Activated naive CD8-positive, alpha-beta T cell treated with anti-CD3 and anti-CD28 coated beads, Interleukin-2, amount 10 ng/mL, durations not matched to agents 7 days and 5 days (primary cell): ENCODE measurements at regions not wholly inside any gene's neighbourhood (a gene's known extent, or its start where the extent isn't known, plus 50 kb on each side); places are given as distances from the start of the nearest gene placed in this dataset.
"Not testable (repeated sequence)": the region's sequence is repeated elsewhere in the genome, so short reads cannot be mapped to it uniquely, and the experiment has no call there.

Experiments used
- ATAC-seq: fragments of 150-1000 bp; cut with Tn5 transposase; one replicate; pipeline ENCODE4 v1.10.0; 2021; ENCODE audit warnings: low read depth, moderate library complexity
- POLR2A ChIA-PET: fragments of 350-600 bp; sonication (Branson Sonifier 250); formaldehyde crosslinking; loops from one replicate; lab custom pipeline; 2021; ENCODE audit warnings: antibody characterized with exemption; lab: Charles Lee
- DNase-seq: peaks from one replicate; pipeline ENCODE4 v3.0.0; 2021
- H3K27ac Mint-ChIP-seq: one replicate; pipeline ENCODE4 v1.8.0; 2022; ENCODE audit warnings: mild to moderate bottlenecking, mixed read lengths
- H3K27me3 Mint-ChIP-seq: one replicate; pipeline ENCODE4 v1.8.0; 2022; ENCODE audit warnings: mild to moderate bottlenecking, moderate library complexity, mixed read lengths
- H3K36me3 Mint-ChIP-seq: one replicate; pipeline ENCODE4 v1.8.0; 2021; ENCODE audit warnings: mild to moderate bottlenecking, mixed read lengths
- H3K4me1 Mint-ChIP-seq: one replicate; pipeline ENCODE4 v1.8.0; 2021; ENCODE audit warnings: mixed read lengths
- H3K4me3 Mint-ChIP-seq: one replicate; pipeline ENCODE4 v1.8.0; 2022; ENCODE audit warnings: mild to moderate bottlenecking, moderate library complexity, mixed read lengths
- H3K9me3 Mint-ChIP-seq: one replicate; pipeline ENCODE4 v1.8.0; 2021; ENCODE audit warnings: mixed read lengths

GRCh38 chr13:39823063-39823713, 167.7 kb downstream of the COG6 start:
- H3K9me3 Mint-ChIP-seq: peaks cover 6% of the 10 kb centered on the region
- H3K27me3 Mint-ChIP-seq: no peaks in the 10 kb centered on the region
- H3K27ac Mint-ChIP-seq: peak overlapping the region; percentile 19
- DNase-seq (no peak), ATAC-seq (peak; percentile 71)
- peak overlapping the region; percentile 53 for H3K4me3 Mint-ChIP-seq
- peaks cover 7% of the 10 kb centered on the region for H3K36me3 Mint-ChIP-seq
- peaks cover 20% of the 10 kb centered on the region for H3K4me1 Mint-ChIP-seq
- POLR2A ChIA-PET: no interaction called here

GRCh38 chr13:39825886-39826285, 170.4 kb downstream of the COG6 start:
- H3K36me3 Mint-ChIP-seq: peaks cover 7% of the 10 kb centered on the region
- no peak overlapping the region for H3K4me3 Mint-ChIP-seq
- no peak for DNase-seq
- H3K4me1 Mint-ChIP-seq: peaks cover 20% of the 10 kb centered on the region
- H3K9me3 Mint-ChIP-seq: peaks cover 10% of the 10 kb centered on the region
- POLR2A ChIA-PET: no interaction called here
- no peak for ATAC-seq
- peaks cover 4% of the 10 kb centered on the region for H3K27me3 Mint-ChIP-seq
- no peak overlapping the region for H3K27ac Mint-ChIP-seq

GRCh38 chr13:39835253-39835652, 179.8 kb downstream of the COG6 start:
- H3K27me3 Mint-ChIP-seq: peaks cover 4% of the 10 kb centered on the region
- peaks cover 6% of the 10 kb centered on the region for H3K9me3 Mint-ChIP-seq
- peaks cover 5% of the 10 kb centered on the region for H3K36me3 Mint-ChIP-seq
- DNase-seq: no peak
- POLR2A ChIA-PET: no interaction called here
- no peak overlapping the region for H3K27ac Mint-ChIP-seq
- no peak overlapping the region for H3K4me3 Mint-ChIP-seq
- ATAC-seq: no peak
- H3K4me1 Mint-ChIP-seq: no peaks in the 10 kb centered on the region

- peaks cover 6% of the 10 kb centered on the region for H3K9me3 Mint-ChIP-seq
Observed at GRCh38 chr13:39836038-39836437, 180.6 kb downstream of the COG6 start.

GRCh38 chr13:39837866-39838265, 182.4 kb downstream of the COG6 start:
- H3K4me3 Mint-ChIP-seq, DNase-seq, ATAC-seq, POLR2A ChIA-PET, H3K27me3 Mint-ChIP-seq, H3K27ac Mint-ChIP-seq, H3K36me3 Mint-ChIP-seq, H3K4me1 Mint-ChIP-seq, H3K9me3 Mint-ChIP-seq: not testable (repeated sequence)

More at GRCh38 chr13:39836038-39836437, 180.6 kb downstream of the COG6 start:
- DNase-seq (no peak), ATAC-seq (no peak)
- no peaks in the 10 kb centered on the region for H3K4me1 Mint-ChIP-seq
- POLR2A ChIA-PET: no interaction called here
- no peak overlapping the region for H3K27ac Mint-ChIP-seq
- peaks cover 2% of the 10 kb centered on the region for H3K27me3 Mint-ChIP-seq
- peaks cover 5% of the 10 kb centered on the region for H3K36me3 Mint-ChIP-seq
- H3K4me3 Mint-ChIP-seq: no peak overlapping the region

- ATAC-seq (no peak), DNase-seq (no peak)
- Mint-ChIP-seq H3K27ac (no peak overlapping the region), H3K9me3 (peaks cover 4% of the 10 kb centered on the region), H3K27me3 (peaks cover 2% of the 10 kb centered on the region), H3K36me3 (peaks cover 3% of the 10 kb centered on the region), H3K4me1 (no peaks in the 10 kb centered on the region), H3K4me3 (no peak overlapping the region)
- POLR2A ChIA-PET: no interaction called here
Observed at GRCh38 chr13:39840201-39840600, 184.7 kb downstream of the COG6 start.

- H3K4me3 Mint-ChIP-seq: no peak overlapping the region
- no peak for ATAC-seq
- H3K36me3 Mint-ChIP-seq: peaks cover 2% of the 10 kb centered on the region
- H3K27me3 Mint-ChIP-seq: no peaks in the 10 kb centered on the region
- POLR2A ChIA-PET: no interaction called here
- peaks cover 10% of the 10 kb centered on the region for H3K9me3 Mint-ChIP-seq
- no peak overlapping the region for H3K27ac Mint-ChIP-seq
- DNase-seq: no peak
- H3K4me1 Mint-ChIP-seq: no peaks in the 10 kb centered on the region
Observed at GRCh38 chr13:39847336-39847735, 191.9 kb downstream of the COG6 start.

- Mint-ChIP-seq H3K36me3 (peaks cover 2% of the 10 kb centered on the region), H3K9me3 (peaks cover 16% of the 10 kb centered on the region), H3K4me3 (no peak overlapping the region), H3K4me1 (peaks cover 3% of the 10 kb centered on the region), H3K27ac (no peak overlapping the region), H3K27me3 (no peaks in the 10 kb centered on the region)
- no peak for ATAC-seq
- no peak for DNase-seq
- POLR2A ChIA-PET: no interaction called here
Observed at GRCh38 chr13:39855236-39855635, 199.8 kb downstream of the COG6 start.

GRCh38 chr13:39856714-39857113, 201.3 kb downstream of the COG6 start:
- no peak overlapping the region for H3K27ac Mint-ChIP-seq
- DNase-seq: no peak
- H3K9me3 Mint-ChIP-seq: peaks cover 10% of the 10 kb centered on the region
- no peaks in the 10 kb centered on the region for H3K36me3 Mint-ChIP-seq
- H3K4me3 Mint-ChIP-seq: no peak overlapping the region
- ATAC-seq: no peak
- H3K4me1 Mint-ChIP-seq: peaks cover 3% of the 10 kb centered on the region
- POLR2A ChIA-PET: no interaction called here
- no peaks in the 10 kb centered on the region for H3K27me3 Mint-ChIP-seq

GRCh38 chr13:39858794-39859193, 203.3 kb downstream of the COG6 start:
- DNase-seq: no peak
- H3K27me3 Mint-ChIP-seq: no peaks in the 10 kb centered on the region
- peaks cover 2% of the 10 kb centered on the region for H3K9me3 Mint-ChIP-seq
- ATAC-seq: no peak
- no peaks in the 10 kb centered on the region for H3K36me3 Mint-ChIP-seq
- H3K27ac Mint-ChIP-seq: no peak overlapping the region
- POLR2A ChIA-PET: no interaction called here
- H3K4me1 Mint-ChIP-seq: peaks cover 3% of the 10 kb centered on the region
- no peak overlapping the region for H3K4me3 Mint-ChIP-seq

- Mint-ChIP-seq H3K27me3 (no peaks in the 10 kb centered on the region), H3K4me1 (peaks cover 3% of the 10 kb centered on the region), H3K27ac (no peak overlapping the region), H3K36me3 (no peaks in the 10 kb centered on the region), H3K9me3 (peaks cover 2% of the 10 kb centered on the region), H3K4me3 (no peak overlapping the region)
- no peak for DNase-seq
- POLR2A ChIA-PET: no interaction called here
- ATAC-seq: no peak
Observed at GRCh38 chr13:39859898-39860297, 204.4 kb downstream of the COG6 start.

- Mint-ChIP-seq H3K4me3 (no peak overlapping the region), H3K36me3 (no peaks in the 10 kb centered on the region), H3K27me3 (no peaks in the 10 kb centered on the region), H3K27ac (no peak overlapping the region), H3K9me3 (peaks cover 4% of the 10 kb centered on the region), H3K4me1 (peaks cover 4% of the 10 kb centered on the region)
- POLR2A ChIA-PET: no interaction called here
- ATAC-seq (no peak), DNase-seq (no peak)
Observed at GRCh38 chr13:39862900-39863299, 207.4 kb downstream of the COG6 start.

GRCh38 chr13:39864221-39864620, 208.8 kb downstream of the COG6 start:
- peaks cover 1% of the 10 kb centered on the region for H3K36me3 Mint-ChIP-seq
- no peaks in the 10 kb centered on the region for H3K27me3 Mint-ChIP-seq
- peaks cover 4% of the 10 kb centered on the region for H3K4me1 Mint-ChIP-seq
- no peak overlapping the region for H3K27ac Mint-ChIP-seq
- H3K4me3 Mint-ChIP-seq: no peak overlapping the region
- POLR2A ChIA-PET: no interaction called here
- DNase-seq (no peak), ATAC-seq (no peak)
- peaks cover 6% of the 10 kb centered on the region for H3K9me3 Mint-ChIP-seq

GRCh38 chr13:39866722-39867121, 211.3 kb downstream of the COG6 start:
- no peak overlapping the region for H3K27ac Mint-ChIP-seq
- H3K36me3 Mint-ChIP-seq: peaks cover 1% of the 10 kb centered on the region
- H3K9me3 Mint-ChIP-seq: peaks cover 6% of the 10 kb centered on the region
- H3K4me3 Mint-ChIP-seq: no peak overlapping the region
- DNase-seq (no peak), ATAC-seq (no peak)
- no peaks in the 10 kb centered on the region for H3K27me3 Mint-ChIP-seq
- peaks cover 4% of the 10 kb centered on the region for H3K4me1 Mint-ChIP-seq
- POLR2A ChIA-PET: no interaction called here
